Activated CD8-positive, alpha-beta T cell treated with anti-CD3 and anti-CD28 coated beads for 36 hours (primary cell): ENCODE measurements at regions not wholly inside any gene's neighbourhood (a gene's known extent, or its start where the extent isn't known, plus 50 kb on each side); places are given as distances from the start of the nearest gene placed in this dataset.

ENCODE experiments used
- ATAC-seq: fragments of 200-7000 bp; cut with Tn5 transposase; one replicate; pipeline ENCODE4 v1.10.0; 2021; ENCODE audit warnings: mild to moderate bottlenecking, moderate library complexity
- CTCF ChIA-PET: fragments of 350-600 bp; sonication (Branson Sonifier 250); formaldehyde crosslinking; loops from one replicate; lab custom pipeline; 2021; ENCODE audit warnings: antibody characterized with exemption; lab: Charles Lee
- POLR2A ChIA-PET: fragments of 350-600 bp; sonication (Branson Sonifier 250); formaldehyde crosslinking; loops from one replicate; lab custom pipeline; 2021; ENCODE audit warnings: antibody characterized with exemption; lab: Charles Lee
- DNase-seq: peaks from one replicate; pipeline ENCODE4 v3.0.0-alpha.2; 2020
- H3K27ac Mint-ChIP-seq: one replicate; pipeline ENCODE4 v1.8.0; 2021; ENCODE audit warnings: mild to moderate bottlenecking, mixed read lengths
- H3K27me3 Mint-ChIP-seq: one replicate; pipeline ENCODE4 v1.8.0; 2021; ENCODE audit warnings: mixed read lengths
- H3K36me3 Mint-ChIP-seq: one replicate; pipeline ENCODE4 v1.8.0; 2021; ENCODE audit warnings: low read depth, mixed read lengths
- H3K4me1 Mint-ChIP-seq: one replicate; pipeline ENCODE4 v1.8.0; 2021; ENCODE audit warnings: low read depth, mixed read lengths
- H3K4me3 Mint-ChIP-seq: one replicate; pipeline ENCODE4 v1.8.0; 2021; ENCODE audit warnings: mild to moderate bottlenecking, moderate library complexity, mixed read lengths
- H3K9me3 Mint-ChIP-seq: one replicate; pipeline ENCODE4 v1.8.0; 2021; ENCODE audit warnings: mixed read lengths
- intact Hi-C: fragments of 100-400 bp; cut with micrococcal nuclease; formaldehyde crosslinking; loops from one replicate; pipeline ENCODE4 v1.10.0; 2022
- TF ChIP-seq, protein P1 (sequence below): fragments of 200-600 bp; IDR thresholded peaks from one replicate; pipeline ENCODE4 v1.8.0; 2022; ENCODE audit warnings: antibody characterized with exemption, mild to moderate bottlenecking

DNA sequence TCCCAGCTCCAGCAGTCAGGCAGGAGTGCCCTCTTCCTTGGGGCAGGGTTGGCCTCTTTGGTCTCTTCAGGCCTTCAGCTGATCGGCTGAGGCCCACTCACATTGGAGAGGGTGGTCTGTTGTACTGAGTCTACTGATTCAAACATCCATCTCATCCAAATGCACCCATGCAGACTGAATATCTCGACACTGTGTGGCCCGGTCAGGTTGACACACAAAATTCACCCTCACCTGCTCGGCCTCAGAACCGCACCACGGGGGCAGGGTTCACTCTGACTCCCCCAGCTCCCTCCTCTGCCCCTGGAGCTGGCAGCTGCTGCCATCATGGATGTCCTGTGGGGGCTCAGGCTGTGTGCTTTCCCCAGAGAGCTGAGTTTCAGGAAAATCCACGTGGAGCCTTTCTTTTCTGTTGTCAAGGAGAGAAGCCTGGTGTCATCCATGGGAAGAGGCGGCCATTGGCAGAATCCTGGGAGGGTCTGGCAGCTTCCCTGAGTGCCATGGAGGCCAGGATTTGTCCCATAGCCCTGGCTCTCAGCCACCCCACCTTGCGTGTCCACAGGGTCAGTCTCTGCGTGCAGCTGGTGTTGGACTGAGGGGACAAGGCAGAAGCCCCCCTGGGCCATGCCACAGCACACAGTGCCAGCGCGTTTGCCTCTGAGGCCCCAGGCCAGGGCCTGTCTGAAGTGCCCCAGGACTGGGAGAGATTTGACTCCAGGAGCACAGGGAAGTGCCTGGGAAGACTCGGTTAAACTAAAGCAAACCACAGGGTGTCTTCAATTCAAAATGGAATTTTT, 114.1 kb downstream of the ERMARD start:
- H3K36me3 Mint-ChIP-seq = no peaks in the 10 kb centered on the region
- H3K27ac Mint-ChIP-seq = no peak overlapping the region
- POLR2A ChIA-PET = no interaction called here
- TF ChIP-seq, protein P1, sequence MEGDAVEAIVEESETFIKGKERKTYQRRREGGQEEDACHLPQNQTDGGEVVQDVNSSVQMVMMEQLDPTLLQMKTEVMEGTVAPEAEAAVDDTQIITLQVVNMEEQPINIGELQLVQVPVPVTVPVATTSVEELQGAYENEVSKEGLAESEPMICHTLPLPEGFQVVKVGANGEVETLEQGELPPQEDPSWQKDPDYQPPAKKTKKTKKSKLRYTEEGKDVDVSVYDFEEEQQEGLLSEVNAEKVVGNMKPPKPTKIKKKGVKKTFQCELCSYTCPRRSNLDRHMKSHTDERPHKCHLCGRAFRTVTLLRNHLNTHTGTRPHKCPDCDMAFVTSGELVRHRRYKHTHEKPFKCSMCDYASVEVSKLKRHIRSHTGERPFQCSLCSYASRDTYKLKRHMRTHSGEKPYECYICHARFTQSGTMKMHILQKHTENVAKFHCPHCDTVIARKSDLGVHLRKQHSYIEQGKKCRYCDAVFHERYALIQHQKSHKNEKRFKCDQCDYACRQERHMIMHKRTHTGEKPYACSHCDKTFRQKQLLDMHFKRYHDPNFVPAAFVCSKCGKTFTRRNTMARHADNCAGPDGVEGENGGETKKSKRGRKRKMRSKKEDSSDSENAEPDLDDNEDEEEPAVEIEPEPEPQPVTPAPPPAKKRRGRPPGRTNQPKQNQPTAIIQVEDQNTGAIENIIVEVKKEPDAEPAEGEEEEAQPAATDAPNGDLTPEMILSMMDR = no peak
- no peak for ATAC-seq
- no peaks in the 10 kb centered on the region for H3K27me3 Mint-ChIP-seq
- H3K9me3 Mint-ChIP-seq = no peaks in the 10 kb centered on the region
- CTCF ChIA-PET = interaction anchor here (1.6 kb wide), 1 partner anchor 33 kb away, joined by 4 read pairs; no protein-coding TSS in a partner anchor
- intact Hi-C loops = no loop called here
- peaks cover 37% of the 10 kb centered on the region for H3K4me1 Mint-ChIP-seq
- no peak for DNase-seq
- H3K4me3 Mint-ChIP-seq = no peak overlapping the region

DNA sequence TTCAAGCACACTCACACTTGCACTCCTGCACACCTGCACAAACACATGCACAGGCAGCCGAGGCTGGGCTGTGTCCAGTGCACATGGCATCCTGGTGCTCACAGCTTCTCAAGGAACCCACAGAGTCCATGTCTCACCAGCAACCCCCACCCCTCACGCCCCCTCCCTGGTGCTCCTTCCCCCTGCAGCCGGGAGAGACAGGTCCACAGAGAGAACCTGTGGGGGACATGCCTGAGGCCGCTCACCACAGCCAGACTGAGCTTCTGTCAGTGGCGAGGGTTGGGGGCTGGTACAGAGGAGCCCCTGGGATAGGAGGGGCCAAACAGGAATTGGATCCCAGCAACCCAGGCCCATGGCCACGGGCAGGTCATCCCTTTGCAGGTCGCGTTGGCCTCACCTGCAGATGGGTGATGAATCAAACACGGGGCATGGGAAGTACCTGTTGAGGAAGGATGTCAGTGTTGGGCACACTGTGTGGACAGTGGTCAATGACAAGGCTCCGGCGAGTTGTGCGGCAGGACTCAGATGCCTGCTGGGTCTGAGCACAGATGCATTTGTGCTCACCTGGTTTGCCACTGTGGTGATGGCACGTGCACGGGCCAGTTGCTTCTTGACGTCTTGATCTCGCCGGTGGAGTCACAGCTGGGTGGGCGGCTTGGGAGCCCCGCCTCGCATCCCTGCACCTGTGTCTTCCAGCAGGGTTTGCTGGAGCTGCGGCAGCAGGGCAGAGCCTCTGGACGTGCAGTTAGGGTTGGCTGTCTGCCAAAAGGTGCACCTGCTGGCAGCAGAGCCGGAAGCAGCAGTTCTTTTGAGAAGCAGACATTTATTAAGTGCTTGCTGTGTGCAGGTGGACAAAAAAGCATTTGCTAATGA, 113.0 kb downstream of the ERMARD start:
- peaks cover 44% of the 10 kb centered on the region for H3K4me1 Mint-ChIP-seq
- TF ChIP-seq, protein P1 = no peak
- DNase-seq (no peak), ATAC-seq (no peak)
- ChIA-PET POLR2A (no interaction called here), CTCF (interaction anchor here (1.6 kb wide), 1 partner anchor 32 kb away, joined by 4 read pairs; no protein-coding TSS in a partner anchor)
- H3K9me3 Mint-ChIP-seq = no peaks in the 10 kb centered on the region
- intact Hi-C loops = no loop called here
- H3K27me3 Mint-ChIP-seq = no peaks in the 10 kb centered on the region
- no peaks in the 10 kb centered on the region for H3K36me3 Mint-ChIP-seq
- H3K27ac Mint-ChIP-seq = no peak overlapping the region
- no peak overlapping the region for H3K4me3 Mint-ChIP-seq

DNA sequence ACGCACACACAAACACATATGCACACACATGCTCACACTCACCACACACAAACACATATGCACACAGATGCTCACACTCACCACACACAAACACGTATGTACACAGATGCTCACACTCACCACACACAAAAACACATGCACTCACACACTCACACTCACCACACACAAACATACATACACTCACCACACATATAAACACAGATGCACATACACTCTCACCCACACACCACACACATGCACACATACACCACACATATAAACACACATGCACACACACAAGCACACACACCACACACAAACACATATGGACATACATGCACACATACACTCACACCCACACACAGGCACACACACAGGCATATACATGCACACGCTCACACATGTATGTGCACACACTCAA, 112.3 kb downstream of the ERMARD start:
- ATAC-seq (no peak), DNase-seq (no peak)
- no peak overlapping the region for H3K4me3 Mint-ChIP-seq
- H3K9me3 Mint-ChIP-seq = no peaks in the 10 kb centered on the region
- ChIA-PET CTCF (no interaction called here), POLR2A (no interaction called here)
- H3K36me3 Mint-ChIP-seq = no peaks in the 10 kb centered on the region
- TF ChIP-seq, protein P1 = no peak
- intact Hi-C loops = no loop called here
- no peak overlapping the region for H3K27ac Mint-ChIP-seq
- peaks cover 44% of the 10 kb centered on the region for H3K4me1 Mint-ChIP-seq
- H3K27me3 Mint-ChIP-seq = no peaks in the 10 kb centered on the region

DNA sequence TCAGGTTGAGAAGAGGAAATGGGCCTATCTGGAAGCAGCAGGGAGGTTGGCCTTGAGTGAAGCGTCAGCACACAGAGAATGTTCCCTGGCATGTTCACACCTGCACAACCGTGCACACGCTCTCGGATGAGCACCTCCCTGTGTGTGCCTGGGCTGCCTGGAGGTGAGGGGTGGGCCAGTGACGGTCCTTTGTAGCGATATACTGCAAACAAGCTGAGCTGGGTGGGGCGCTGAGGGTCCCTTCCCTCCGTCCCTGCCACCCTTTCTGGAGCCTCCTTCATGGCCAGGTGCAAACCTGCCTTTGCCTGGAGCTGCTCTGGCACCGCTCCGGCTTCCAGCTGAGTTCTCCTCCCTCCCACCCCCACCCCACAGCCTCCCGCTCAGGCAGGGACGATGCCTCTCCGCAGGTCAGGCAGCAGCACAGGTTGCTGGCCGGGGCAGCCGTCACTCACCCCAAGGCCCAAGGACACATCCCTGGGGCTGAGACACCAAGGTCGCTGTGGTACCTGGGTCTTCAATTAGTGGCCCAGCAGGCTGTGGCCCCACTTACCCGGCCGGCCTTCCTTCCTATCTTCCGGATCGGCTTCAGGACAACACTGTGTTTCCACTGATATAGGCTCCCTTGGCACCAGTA, 111.6 kb downstream of the ERMARD start:
- Mint-ChIP-seq H3K27me3 (no peaks in the 10 kb centered on the region), H3K27ac (no peak overlapping the region), H3K4me1 (peaks cover 39% of the 10 kb centered on the region), H3K36me3 (no peaks in the 10 kb centered on the region), H3K4me3 (no peak overlapping the region), H3K9me3 (no peaks in the 10 kb centered on the region)
- DNase-seq (no peak), ATAC-seq (no peak)
- TF ChIP-seq, protein P1 = no peak
- CTCF ChIA-PET = no interaction called here
- POLR2A ChIA-PET = no interaction called here
- intact Hi-C loops = no loop called here
